IMR-90 (cell line): ENCODE measurements at regions not wholly inside any gene's neighbourhood (a gene's known extent, or its start where the extent isn't known, plus 50 kb on each side); places are given as distances from the start of the nearest gene placed in this dataset.

Experiments
- ATAC-seq: fragments of 200-7000 bp; cut with Tn5 transposase; 2 replicates; pipeline ENCODE4 v1.9.1; 2020; ENCODE audit warnings: low read depth, mild to moderate bottlenecking, moderate library complexity
- BruUV-seq: library from RNA; stranded (reverse); fragments of 400-500 nt; replicated peaks from 2 replicates; lab custom pipeline; 2021; lab: Mats Ljungman, UMichigan
- CTCF ChIA-PET: fragments of 300-600 bp; formaldehyde crosslinking; extraction: SDS; loops from one replicate; lab custom pipeline; 2021; ENCODE audit warnings: antibody characterized with exemption; lab: Yijun Ruan, JAX
- POLR2A ChIA-PET: fragments of 300-600 bp; sonication (Branson Sonifier 250); formaldehyde crosslinking; loops from one replicate; lab custom pipeline; 2022; ENCODE audit warnings: antibody characterized with exemption; ENCODE audit not compliant: unreplicated experiment; lab: Charles Lee
- DNase-seq: peaks from one replicate; pipeline ENCODE4 v3.0.0; 2013
- H2AFZ ChIP-seq: replicated peaks from 2 replicates; pipeline ENCODE3; 2013; ENCODE audit warnings: low read length, mild to moderate bottlenecking; ENCODE audit not compliant: poor library complexity
- H2AK5ac ChIP-seq: 2 replicates; pipeline ENCODE4 v1.6.1; 2013; ENCODE audit warnings: low read depth, low read length, inconsistent platforms
- H2AK9ac ChIP-seq: replicated peaks from 2 replicates; pipeline ENCODE3; 2013; ENCODE audit warnings: mild to moderate bottlenecking, low read depth, low read length, moderate library complexity; ENCODE audit not compliant: poor library complexity
- H2BK120ac ChIP-seq: 2 replicates; pipeline ENCODE4 v1.6.1; 2013; ENCODE audit warnings: low read depth, low read length, inconsistent platforms
- H2BK15ac ChIP-seq: 3 replicates; pipeline ENCODE4 v1.6.1; 2013; ENCODE audit warnings: low read depth, low read length, inconsistent platforms
- H2BK20ac ChIP-seq: 2 replicates; pipeline ENCODE4 v1.6.1; 2013; ENCODE audit warnings: low read depth, mild to moderate bottlenecking, inconsistent platforms, low read length, moderate library complexity
- H2BK5ac ChIP-seq: 2 replicates; pipeline ENCODE4 v1.6.1; 2013; ENCODE audit warnings: mild to moderate bottlenecking, low read depth, low read length, inconsistent platforms; ENCODE audit not compliant: poor library complexity, severe bottlenecking
- H3K14ac ChIP-seq: replicated peaks from 2 replicates; pipeline ENCODE4 v1.6.1; 2013; ENCODE audit warnings: low read depth, low read length, inconsistent platforms
- H3K18ac ChIP-seq: 2 replicates; pipeline ENCODE4 v1.6.1; 2013; ENCODE audit warnings: low read depth, low read length, control low read depth
- H3K23ac ChIP-seq: 2 replicates; pipeline ENCODE4 v1.6.1; 2013; ENCODE audit warnings: low read depth, low read length, inconsistent platforms
- H3K27ac ChIP-seq: 2 replicates; pipeline ENCODE4 v1.5.1; 2013; ENCODE audit warnings: mild to moderate bottlenecking, control low read depth, low read length; ENCODE audit not compliant: insufficient read depth
- H3K27me3 ChIP-seq: 2 replicates; pipeline ENCODE4 v1.6.1; 2013; ENCODE audit warnings: low read length; ENCODE audit not compliant: control insufficient read depth, insufficient read depth
- H3K36me3 ChIP-seq: 2 replicates; pipeline ENCODE4 v1.6.1; 2013; ENCODE audit warnings: low read length, mixed read lengths; ENCODE audit not compliant: control insufficient read depth, insufficient read depth
- H3K4ac ChIP-seq: 2 replicates; pipeline ENCODE4 v1.6.1; 2013; ENCODE audit warnings: low read depth, low read length, inconsistent platforms
- H3K4me1 ChIP-seq: 2 replicates; pipeline ENCODE4 v1.6.1; 2013; ENCODE audit warnings: low read length, mixed read lengths; ENCODE audit not compliant: control insufficient read depth, insufficient read depth
- H3K4me2 ChIP-seq: 2 replicates; pipeline ENCODE4 v1.6.1; 2013; ENCODE audit warnings: low read depth, mild to moderate bottlenecking, control low read depth, low read length, moderate library complexity
- H3K4me3 ChIP-seq: 2 replicates; pipeline ENCODE4 v1.5.1; 2013; ENCODE audit warnings: low read depth, mild to moderate bottlenecking, control low read depth, low read length, moderate library complexity; ENCODE audit not compliant: insufficient read depth
- H3K56ac ChIP-seq: 2 replicates; pipeline ENCODE4 v1.6.1; 2013; ENCODE audit warnings: low read length, inconsistent platforms; ENCODE audit not compliant: insufficient read depth; ENCODE audit errors: extremely low read depth
- H3K79me1 ChIP-seq, 2 experiments: 2 replicates each; pipeline ENCODE4 v1.6.1; 2013; ENCODE audit warnings: low read length in 2 of 2, inconsistent platforms in 1 of 2, low read depth in 1 of 2
- H3K9ac ChIP-seq: 2 replicates; pipeline ENCODE4 v1.6.1; 2013; ENCODE audit warnings: low read depth, low read length, control low read depth
- H3K9me1 ChIP-seq: 2 replicates; pipeline ENCODE4 v1.6.1; 2013; ENCODE audit warnings: low read length, inconsistent platforms; ENCODE audit not compliant: insufficient read depth
- H3K9me3 ChIP-seq: 2 replicates; pipeline ENCODE4 v1.6.1; 2013; ENCODE audit warnings: low read length; ENCODE audit not compliant: control insufficient read depth, insufficient read depth
- H4K20me1 ChIP-seq: 2 replicates; pipeline ENCODE4 v1.6.1; 2013; ENCODE audit warnings: low read length, inconsistent platforms; ENCODE audit not compliant: insufficient read depth
- H4K5ac ChIP-seq: 2 replicates; pipeline ENCODE4 v1.6.1; 2013; ENCODE audit warnings: mild to moderate bottlenecking, low read depth, low read length, control low read depth
- H4K8ac ChIP-seq, 2 experiments: 2 replicates each; pipeline ENCODE4 v1.6.1; 2013; ENCODE audit warnings: low read depth in 2 of 2, low read length in 2 of 2, control low read depth in 1 of 2, inconsistent platforms in 1 of 2
- H4K91ac ChIP-seq: 2 replicates; pipeline ENCODE4 v1.6.1; 2013; ENCODE audit warnings: low read depth, low read length, inconsistent platforms; ENCODE audit not compliant: insufficient read depth
- BHLHE40 ChIP-seq: fragments of 150-350 bp; IDR thresholded peaks from 2 replicates; pipeline ENCODE4 v1.6.1; 2016; ENCODE audit warnings: mild to moderate bottlenecking, low read depth, low read length
- CEBPB ChIP-seq: IDR thresholded peaks from 2 replicates; pipeline ENCODE4 v1.6.1; 2012; ENCODE audit warnings: low read depth, low read length, improper control_type of control experiment
- CHD1 ChIP-seq: IDR thresholded peaks from 2 replicates; pipeline ENCODE4 v1.6.1; 2012; ENCODE audit warnings: low read depth, low read length, improper control_type of control experiment
- CTCF ChIP-seq: conservative IDR thresholded peaks from 2 replicates; pipeline ENCODE4 v1.5.1; 2012; ENCODE audit warnings: mild to moderate bottlenecking, low read depth, low read length, improper control_type of control experiment
- MAFK ChIP-seq: IDR thresholded peaks from 2 replicates; pipeline ENCODE4 v1.6.1; 2012; ENCODE audit warnings: low read depth, low read length, improper control_type of control experiment
- MXI1 ChIP-seq: IDR thresholded peaks from 2 replicates; pipeline ENCODE4 v1.6.1; 2012; ENCODE audit warnings: low read depth, mild to moderate bottlenecking, low read length, moderate library complexity, borderline replicate concordance
- NFE2L2 ChIP-seq: fragments of 150-350 bp; IDR thresholded peaks from 2 replicates; pipeline ENCODE4 v1.6.1; 2016; ENCODE audit warnings: low read depth, mild to moderate bottlenecking, low read length
- POLR2A ChIP-seq: IDR thresholded peaks from 2 replicates; pipeline ENCODE4 v1.6.1; 2012; ENCODE audit warnings: mild to moderate bottlenecking, low read depth, low read length
- RAD21 ChIP-seq: IDR thresholded peaks from 2 replicates; pipeline ENCODE4 v1.6.1; 2012; ENCODE audit warnings: low read length, improper control_type of control experiment
- RCOR1 ChIP-seq: IDR thresholded peaks from 2 replicates; pipeline ENCODE4 v1.6.1; 2012; ENCODE audit warnings: mild to moderate bottlenecking, low read length, improper control_type of control experiment; ENCODE audit not compliant: insufficient replicate concordance
- RFX5 ChIP-seq: IDR thresholded peaks from 2 replicates; pipeline ENCODE4 v1.8.0; 2012; ENCODE audit warnings: low read depth, mild to moderate bottlenecking, low read length, moderate library complexity
- SMC3 ChIP-seq: fragments of 150-350 bp; IDR thresholded peaks from 2 replicates; pipeline ENCODE4 v1.6.1; 2016; ENCODE audit warnings: low read depth, mild to moderate bottlenecking, antibody characterized with exemption, low read length, moderate library complexity
- WGBS, 2 experiments: methylation state at CpG; one replicate each; pipeline versions ENCODE4 v1.1.5 to v1.1.7; 2013; ENCODE audit warnings: missing lambda C conversion rate in 2 of 2; ENCODE audit not compliant: insufficient read length in 1 of 2; ENCODE audit errors: extremely low coverage in 2 of 2; 5-methylcytosine and 5-hydroxymethylcytosine counted together
- dilution Hi-C: fragments of 300-500 bp; cut with HindIII; formaldehyde crosslinking; loops from one replicate; pipeline ENCODE4 v1.14.3; 2018; ENCODE audit warnings: low sequenced_read_pairs; ENCODE audit not compliant: unreplicated experiment
- in situ Hi-C: fragments of 300-500 bp; cut with MboI; formaldehyde crosslinking; loops from 3 replicates; pipeline ENCODE4 v1.14.3; 2019; ENCODE audit warnings: low sequenced_read_pairs, inconsistent platforms, mixed read lengths
- intact Hi-C: fragments of 100-400 bp; cut with micrococcal nuclease; formaldehyde crosslinking; loops from 2 replicates; pipeline ENCODE4 v1.10.0; 2022
- TF ChIP-seq, protein P1 (sequence below): fragments of 150-350 bp; IDR thresholded peaks from 2 replicates; pipeline ENCODE4 v1.6.1; 2016; ENCODE audit warnings: low read depth, mild to moderate bottlenecking, low read length, moderate library complexity, borderline replicate concordance

GRCh38 chr10:128390596-128390995 is 264.4 kb upstream of the MKI67 start:
- Histone ChIP-seq H4K8ac (no peak overlapping the region), H3K9ac (no peak overlapping the region), H3K4me2 (no peak overlapping the region), H3K4ac (no peak overlapping the region), H3K4me1 (no peaks in the 10 kb centered on the region), H4K91ac (no peak overlapping the region), H3K56ac (no peak overlapping the region), H2BK15ac (no peak overlapping the region), H4K20me1 (no peaks in the 10 kb centered on the region), H2BK5ac (no peak overlapping the region), H3K9me1 (no peaks in the 10 kb centered on the region), H2AK5ac (no peak overlapping the region), H3K14ac (no peak overlapping the region), H2AFZ (no peak overlapping the region), H2AK9ac (no peak overlapping the region), H3K9me3 (peaks cover 24% of the 10 kb centered on the region), H3K27ac (no peak overlapping the region), H3K27me3 (no peaks in the 10 kb centered on the region), H2BK20ac (no peak overlapping the region), H4K5ac (no peak overlapping the region), H3K23ac (no peak overlapping the region), H3K4me3 (no peak overlapping the region), H3K79me1 (no peaks in the 10 kb centered on the region), H2BK120ac (no peak overlapping the region), H3K36me3 (no peaks in the 10 kb centered on the region), H3K18ac (no peak overlapping the region)
- ChIA-PET POLR2A (no interaction called here), CTCF (no interaction called here)
- no TSS peak for BruUV-seq
- DNase-seq (no peak), ATAC-seq (no peak)
- in situ Hi-C loops = no loop called here
- intact Hi-C loops = no loop called here
- WGBS, 2 experiments = no CpG with 5 or more reads among the region's 5 CpGs
- TF ChIP-seq SMC3 = no peak
- no peak for TF ChIP-seq MAFK
- TF ChIP-seq CHD1 = no peak
- no peak for TF ChIP-seq CTCF
- no peak for TF ChIP-seq MXI1
- no peak for TF ChIP-seq RAD21
- TF ChIP-seq NFE2L2 = no peak
- TF ChIP-seq CEBPB = no peak
- no peak for TF ChIP-seq RCOR1
- no peak for TF ChIP-seq POLR2A
- TF ChIP-seq, protein P1, sequence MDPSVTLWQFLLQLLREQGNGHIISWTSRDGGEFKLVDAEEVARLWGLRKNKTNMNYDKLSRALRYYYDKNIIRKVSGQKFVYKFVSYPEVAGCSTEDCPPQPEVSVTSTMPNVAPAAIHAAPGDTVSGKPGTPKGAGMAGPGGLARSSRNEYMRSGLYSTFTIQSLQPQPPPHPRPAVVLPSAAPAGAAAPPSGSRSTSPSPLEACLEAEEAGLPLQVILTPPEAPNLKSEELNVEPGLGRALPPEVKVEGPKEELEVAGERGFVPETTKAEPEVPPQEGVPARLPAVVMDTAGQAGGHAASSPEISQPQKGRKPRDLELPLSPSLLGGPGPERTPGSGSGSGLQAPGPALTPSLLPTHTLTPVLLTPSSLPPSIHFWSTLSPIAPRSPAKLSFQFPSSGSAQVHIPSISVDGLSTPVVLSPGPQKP = no peak
- no peak for TF ChIP-seq BHLHE40
- TF ChIP-seq RFX5 = no peak
- dilution Hi-C loops = no loop called here
